CD4-positive, alpha-beta T cell treated with Interleukin-1 beta for 1 hour (primary cell): ENCODE measurements at regions not wholly inside any gene's neighbourhood (a gene's known extent, or its start where the extent isn't known, plus 50 kb on each side); places are given as distances from the start of the nearest gene placed in this dataset.
"Not testable (repeated sequence)": the region's sequence is repeated elsewhere in the genome, so short reads cannot be mapped to it uniquely, and the experiment has no call there.

Experiments
- DNase-seq, 2 donors: peaks; one replicate each; pipeline ENCODE4 v3.0.0-alpha.2; 2020 to 2022

DNA sequence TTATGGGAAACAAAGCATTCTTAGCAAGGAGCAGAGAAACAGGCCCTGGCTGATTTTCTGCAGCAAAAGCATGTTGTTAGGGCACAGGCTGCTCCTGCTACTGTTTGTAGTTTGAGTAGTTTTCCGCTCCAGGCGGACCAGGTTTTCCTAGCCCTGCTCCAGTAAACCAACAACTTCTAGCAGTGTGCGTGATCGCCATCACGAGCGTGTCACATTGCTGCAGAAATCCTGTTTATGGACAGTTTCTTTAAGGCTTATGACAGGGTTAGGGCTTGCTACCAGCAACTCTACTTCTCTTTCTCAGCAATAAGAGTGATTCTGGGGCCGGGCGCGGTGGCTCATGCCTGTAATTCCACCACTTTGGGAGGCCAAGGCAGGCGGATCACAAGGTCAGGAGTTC is 803.9 kb upstream of the CDH10 start:
- DNase-seq: no peak

DNA sequence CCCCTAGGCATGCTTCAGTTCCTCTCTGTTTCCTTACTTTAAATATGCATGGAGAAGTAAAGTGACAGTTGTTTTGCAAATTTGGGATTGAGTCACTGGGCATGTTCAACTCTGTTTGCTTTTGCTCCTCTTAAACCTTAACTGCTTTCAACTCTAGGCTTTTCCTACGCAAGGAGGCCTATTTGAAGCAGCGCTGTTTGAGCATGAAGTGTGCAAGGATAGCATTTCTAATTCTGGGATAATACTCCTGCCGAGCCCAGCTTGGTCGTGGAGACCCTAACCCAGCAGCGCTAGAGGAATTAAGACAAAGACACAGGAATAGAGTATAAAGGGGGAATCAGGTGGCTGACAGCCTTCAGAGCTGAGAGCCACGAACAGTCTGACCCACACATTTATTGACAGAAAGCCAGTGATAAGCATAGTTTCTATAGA is 803.4 kb upstream of the CDH10 start:
- DNase-seq: no peak

DNA sequence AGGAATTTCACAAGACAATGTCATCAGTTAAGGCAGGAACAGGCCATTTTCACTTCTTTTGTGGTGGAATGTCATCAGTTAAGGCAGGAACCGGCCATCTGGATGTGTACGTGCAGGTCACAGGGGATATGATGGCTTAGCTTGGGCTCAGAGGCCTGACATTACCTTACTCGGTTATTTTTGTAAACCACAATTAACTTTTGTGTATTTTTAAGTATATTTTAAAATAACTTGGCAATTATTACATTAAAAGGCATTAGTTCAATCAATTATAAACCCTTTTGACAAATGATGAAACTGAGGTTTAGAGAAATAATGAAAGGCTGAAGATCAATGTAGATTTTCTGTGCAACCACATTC is 801.3 kb upstream of the CDH10 start:
- not testable (repeated sequence) for DNase-seq

DNA sequence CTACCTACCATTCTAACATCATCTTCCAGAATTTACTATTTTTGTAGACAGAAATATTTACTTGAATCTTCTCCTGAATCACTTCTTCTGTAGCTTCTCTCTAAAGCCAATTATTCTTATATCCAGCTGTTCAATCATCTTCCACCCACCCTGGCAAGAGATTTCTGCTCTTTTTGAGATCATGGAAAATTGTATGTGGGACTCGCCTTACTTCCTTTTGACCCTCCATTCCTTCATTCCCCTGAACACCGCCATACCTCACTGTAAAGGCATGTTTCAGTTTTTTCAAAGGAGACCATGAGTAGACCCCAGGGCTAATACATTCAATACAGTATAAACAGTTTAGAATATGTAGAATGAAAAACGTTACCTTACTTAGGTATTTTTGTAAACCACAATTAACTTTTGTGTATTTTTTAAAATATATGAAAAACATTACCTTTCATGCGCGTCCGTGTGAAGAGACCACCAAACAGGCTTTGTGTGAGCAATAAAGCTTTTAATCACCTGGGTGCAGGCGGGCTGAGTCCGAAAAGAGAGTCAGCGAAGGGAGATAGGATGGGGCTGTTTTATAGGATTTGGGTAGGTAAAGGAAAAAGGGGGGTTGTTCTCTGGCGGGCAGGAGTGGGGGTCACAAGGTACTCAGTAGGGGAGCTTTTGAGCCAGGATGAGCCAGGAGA is 800.7 kb upstream of the CDH10 start:
- DNase-seq: not testable (repeated sequence)

DNA sequence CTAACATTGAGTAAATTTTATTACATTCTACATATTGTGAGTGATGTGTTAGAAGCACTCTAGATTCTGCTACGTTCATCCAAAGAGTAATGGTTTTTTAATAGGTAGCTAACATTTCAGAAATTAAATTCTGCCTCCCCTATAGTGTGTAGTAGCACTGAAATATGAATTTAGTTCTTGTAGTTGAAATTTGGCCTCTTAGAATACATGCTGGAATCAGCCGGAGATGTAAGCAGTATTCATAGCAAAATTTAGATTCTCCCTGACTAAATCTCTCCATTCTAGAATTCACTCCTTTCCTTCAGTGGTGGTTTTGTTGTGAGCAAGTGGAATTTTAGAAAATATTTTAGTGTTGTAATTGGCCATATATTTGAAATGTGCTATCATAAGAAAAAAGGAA is 799.9 kb upstream of the CDH10 start:
- DNase-seq: no peak

DNA sequence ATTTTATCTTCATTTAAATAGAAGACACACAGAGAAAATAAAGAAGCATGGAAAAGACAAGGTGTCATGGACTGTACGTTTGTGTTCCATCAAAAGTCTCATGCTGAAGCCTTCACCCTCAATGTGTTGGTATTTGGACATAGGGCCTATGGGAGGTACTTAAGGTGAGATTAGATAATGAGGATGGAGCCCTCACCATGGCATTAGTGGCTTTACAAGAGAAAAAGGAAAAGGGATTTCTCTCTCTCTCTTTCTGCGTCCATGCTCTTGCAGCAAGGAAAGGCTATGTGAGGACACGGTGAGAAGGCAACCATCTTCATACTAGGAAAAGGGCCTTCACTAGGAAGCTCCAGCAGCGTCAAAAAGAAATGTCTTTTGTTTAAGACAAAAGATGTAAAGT is 797.0 kb upstream of the CDH10 start:
- DNase-seq: no peak

DNA sequence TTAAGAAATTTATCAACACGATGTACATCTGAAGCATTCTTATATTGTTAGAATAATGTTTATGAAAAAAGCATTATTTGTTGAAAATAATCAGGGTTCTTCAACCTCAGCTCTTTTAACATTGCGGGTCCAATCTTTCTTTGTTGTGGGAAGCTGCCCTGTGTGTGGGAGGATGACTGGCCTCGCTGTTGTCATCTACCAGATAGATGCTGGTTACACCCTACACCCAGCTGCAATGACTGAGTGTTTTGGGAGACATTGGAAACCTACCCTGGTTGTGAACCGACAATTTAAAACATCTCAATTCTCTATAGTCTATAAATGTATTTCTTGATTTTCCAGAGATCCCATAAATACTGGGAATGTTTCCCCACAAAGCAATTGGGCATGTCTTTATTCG is 794.2 kb upstream of the CDH10 start:
- no peak for DNase-seq

DNA sequence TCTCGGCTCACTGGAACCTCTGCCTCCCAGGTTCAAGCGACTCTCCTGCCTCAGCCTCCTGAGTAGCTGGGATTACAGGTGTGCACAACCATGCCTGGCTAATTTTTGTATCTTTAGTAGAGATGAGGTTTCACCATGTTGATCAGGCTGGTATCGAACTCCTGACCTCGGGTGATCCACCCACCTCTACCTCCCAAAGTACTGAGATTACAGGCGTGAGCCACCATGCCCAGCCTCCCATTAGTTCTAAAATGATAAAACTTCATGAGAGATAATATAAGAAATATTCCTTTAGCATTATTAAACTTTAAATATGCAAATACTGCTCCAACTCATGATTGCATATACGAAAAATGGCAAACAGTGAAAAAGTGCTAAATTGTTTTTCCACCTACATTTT is 793.6 kb upstream of the CDH10 start:
- not testable (repeated sequence) for DNase-seq

DNA sequence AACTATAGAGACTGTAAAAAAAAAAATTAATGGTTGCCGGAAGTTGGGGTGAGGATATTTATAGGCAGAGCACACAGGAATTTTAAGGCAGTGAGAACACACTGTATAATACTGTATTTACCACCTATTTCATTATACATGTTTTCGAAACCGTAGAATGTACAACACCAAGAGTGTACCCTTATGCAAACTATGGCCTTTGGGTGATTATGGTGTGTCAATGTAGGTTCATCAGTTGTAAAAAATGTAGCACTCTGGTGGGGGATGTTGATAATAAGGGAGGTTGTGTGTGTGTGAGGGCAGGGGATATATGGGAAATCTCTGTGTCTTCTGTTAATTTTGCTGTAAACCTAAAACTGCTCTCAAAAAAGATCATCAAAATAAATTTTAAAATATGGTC is 791.7 kb upstream of the CDH10 start:
- DNase-seq: no peak

DNA sequence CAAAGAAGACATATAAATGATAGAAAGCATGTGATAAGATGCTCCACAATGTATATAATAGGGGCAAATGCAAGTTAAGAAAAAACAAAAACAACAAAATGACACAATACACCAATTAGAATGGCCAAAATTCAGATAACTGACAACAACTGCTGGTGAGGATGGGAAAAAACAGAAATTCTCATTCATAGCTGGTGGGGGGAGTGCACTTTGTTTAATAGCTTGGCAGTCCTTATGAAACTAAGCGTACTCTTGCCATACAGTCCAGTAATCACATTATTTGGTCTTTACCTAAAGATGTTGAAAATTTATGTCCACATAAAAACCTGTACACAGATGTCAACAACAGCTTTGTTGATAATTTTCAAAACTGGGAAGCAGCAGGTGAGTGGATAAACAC is 791.1 kb upstream of the CDH10 start:
- no peak for DNase-seq

DNA sequence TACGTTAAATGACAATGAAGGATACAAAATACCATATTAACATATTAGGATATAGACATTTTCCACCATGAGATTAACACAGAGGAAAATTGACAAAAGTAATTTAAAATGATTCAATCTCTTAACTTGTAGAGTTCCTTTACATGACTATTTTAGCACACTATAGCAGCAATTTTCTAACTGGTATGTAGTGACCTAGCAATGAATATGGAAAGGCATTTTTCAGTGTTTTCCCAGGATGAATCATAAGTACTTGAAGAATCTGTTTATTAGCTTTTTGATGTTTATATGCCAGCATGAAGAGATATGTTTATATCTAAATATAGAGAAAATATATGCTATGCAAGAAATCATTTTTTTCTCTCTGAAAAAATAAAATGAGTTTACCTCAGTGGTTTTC is 782.5 kb upstream of the CDH10 start:
- no peak for DNase-seq

DNA sequence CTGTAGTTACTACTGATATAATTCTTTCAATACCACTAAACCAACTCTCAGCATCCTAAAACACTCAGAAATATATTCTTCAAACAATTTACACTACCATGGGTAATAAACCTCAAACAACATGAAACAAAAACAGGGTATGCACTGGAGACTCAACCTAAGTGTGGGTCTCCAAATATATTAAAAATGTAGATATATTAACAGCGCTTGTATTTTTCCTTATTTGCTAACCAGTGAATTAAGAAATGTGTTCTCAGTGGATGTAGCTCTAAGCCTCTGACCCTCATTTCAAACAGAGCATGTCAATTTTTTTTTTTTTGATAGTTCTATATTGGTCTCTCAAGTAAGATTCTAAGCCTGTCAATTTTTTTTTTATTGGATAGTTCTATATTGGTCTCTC is 778.5 kb upstream of the CDH10 start:
- no peak for DNase-seq

DNA sequence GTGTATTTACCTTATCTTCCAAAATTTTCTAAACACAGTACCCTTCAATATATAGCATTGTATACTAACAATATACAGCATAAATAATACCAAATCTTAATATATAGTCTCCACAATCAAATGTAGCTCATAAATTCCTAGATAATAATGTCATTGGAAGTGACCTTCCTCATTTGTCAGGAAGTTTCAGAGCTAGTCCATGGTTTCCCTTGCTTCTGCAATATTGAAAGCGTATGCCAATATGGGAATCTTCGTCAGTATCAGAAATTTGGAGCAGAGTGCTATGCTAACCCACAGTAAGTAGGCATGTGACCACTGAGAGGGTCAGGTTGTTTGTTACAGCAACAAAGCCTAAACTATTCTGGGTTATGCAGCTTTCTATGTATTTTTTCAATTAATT is 774.9 kb upstream of the CDH10 start:
- no peak for DNase-seq

DNA sequence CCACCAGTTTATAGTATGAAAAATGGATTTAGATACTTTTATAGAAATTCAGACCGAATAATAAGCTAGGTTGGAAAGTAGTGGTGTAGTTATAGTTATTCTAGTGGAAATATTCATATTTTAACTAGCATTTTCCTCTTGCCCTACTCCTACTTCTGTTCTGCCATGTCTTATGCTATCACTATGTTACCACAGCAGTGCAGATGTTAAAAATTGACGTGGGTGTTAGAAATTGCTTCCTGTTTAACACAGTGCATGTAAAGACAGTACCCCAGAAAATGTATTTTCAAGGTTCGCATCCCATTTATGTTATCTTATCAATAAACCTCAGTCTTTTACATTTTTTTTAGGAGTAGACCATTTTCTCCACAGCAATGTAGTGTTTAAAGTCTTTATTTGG is 774.2 kb upstream of the CDH10 start:
- DNase-seq: no peak

DNA sequence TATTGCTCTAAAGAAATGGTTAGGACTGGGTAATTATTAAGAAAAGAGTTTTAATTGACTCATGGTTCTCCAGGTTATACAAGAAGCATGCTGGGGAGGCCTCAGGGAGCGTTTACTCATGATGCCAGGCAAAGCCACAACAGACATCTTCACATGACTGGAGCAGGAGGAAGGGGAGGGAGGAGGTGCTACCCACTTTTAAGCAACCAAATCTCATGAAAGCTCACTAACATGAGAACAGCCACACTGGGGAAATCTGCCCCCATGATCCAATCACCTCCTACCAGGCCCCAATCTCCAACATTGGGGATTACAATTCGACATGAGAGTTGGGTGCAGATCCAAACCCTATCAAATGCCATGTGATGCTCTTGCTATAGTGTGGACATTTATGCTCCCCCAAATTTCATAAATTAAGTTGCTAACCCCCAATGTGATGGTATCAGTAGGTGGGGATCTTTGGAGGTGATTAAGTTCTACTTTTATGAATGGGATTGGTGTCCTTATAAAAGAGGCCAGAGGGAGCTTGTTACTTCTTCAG is 773.6 kb upstream of the CDH10 start:
- DNase-seq: no peak

DNA sequence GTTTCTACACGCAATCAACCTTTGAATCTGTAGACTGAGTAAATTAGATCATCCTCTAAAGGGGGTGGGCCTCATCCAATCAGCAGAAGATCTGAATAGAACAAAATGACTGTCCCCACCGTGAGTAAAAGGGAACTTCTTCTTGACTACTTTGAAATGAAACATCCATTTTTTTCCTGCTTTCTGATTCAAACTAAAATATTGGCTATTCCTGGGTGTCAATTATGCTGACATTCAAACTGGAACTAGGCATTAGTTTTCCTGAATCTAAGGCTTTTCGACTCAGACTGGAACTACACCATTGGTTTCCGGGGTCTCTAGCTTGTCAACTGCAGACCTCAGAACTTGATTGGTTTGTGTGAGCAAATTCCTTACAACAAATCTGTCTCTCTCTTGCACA is 772.2 kb upstream of the CDH10 start:
- no peak for DNase-seq

DNA sequence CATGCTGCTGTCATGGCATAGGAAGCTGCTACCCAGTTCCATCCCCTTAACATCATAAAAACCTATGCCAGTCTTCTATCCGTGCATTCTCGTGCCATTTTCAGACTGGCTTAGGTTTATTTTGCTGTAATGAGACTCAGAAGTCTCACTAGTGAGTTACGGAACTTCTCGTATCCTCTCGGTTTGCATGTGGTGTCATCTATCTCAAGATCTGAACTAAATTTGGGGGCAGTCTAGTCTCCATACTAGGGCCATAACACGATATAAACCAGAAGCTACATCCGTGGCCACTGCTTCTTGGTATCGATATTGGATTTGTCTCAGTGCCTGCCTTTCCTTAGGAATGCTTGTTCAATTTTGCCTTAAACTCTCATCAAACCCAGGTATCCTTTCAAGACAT is 771.2 kb upstream of the CDH10 start:
- DNase-seq: no peak

DNA sequence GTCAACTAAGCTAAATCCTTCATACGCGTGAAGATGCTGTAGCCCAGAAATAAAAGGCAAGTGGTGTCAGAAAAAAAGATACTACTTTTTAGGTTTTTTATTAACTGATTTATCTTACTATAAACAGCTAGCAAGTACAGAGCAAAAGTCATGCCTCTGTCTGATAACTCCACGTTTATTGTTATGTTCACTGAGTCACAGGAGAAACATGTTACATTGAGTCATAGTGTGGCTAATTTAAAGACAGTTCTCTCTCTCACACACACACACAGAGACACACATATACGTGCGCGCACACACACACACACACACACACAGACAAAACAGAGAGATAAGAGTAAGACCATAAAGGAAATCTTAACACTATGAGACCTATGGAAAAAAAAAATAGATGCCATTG is 770.0 kb upstream of the CDH10 start:
- no peak for DNase-seq

DNA sequence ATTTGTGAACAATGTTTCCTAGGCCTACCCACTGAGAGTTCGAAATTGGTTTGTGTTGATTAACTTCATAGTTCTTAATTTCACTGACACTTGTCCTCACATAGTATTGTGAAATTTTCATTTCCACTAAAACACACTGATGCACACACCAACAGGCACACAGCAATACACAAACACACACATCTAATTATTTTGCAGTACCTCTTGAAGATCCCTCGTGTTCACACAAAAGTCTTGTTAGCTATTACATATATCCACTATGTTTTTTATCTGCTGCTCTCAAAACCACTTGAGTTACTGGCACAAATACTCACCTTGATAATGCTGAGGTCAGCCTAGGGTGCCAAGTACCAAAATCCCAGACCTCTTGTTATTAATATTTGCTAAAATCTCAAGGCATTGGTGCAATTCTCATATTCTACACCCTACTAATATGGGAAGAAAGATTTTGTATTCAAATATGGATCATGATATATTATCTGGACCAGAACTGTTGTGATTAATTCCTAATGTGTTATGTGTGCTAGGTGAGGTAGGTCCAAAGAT is 767.4 kb upstream of the CDH10 start:
- DNase-seq: no peak

DNA sequence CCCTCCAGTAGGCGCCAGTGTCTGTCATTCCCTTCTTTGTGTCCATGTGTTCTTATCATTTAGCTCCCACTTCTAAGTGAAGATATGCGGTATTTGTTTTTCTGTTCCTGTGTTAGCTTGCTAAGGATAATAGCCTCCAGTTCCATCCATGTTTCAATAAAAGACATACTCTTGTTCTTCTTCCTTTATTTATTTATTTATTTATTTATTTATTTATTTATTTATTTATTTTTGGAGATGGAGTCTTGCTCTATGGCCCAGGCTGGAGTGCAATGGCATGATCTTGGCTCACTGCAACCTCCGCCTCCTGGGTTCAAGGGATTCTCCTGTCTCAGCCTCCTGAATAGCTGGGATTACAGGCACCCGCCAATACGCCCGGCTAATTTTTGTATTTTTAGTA is 762.6 kb upstream of the CDH10 start:
- not testable (repeated sequence) for DNase-seq

DNA sequence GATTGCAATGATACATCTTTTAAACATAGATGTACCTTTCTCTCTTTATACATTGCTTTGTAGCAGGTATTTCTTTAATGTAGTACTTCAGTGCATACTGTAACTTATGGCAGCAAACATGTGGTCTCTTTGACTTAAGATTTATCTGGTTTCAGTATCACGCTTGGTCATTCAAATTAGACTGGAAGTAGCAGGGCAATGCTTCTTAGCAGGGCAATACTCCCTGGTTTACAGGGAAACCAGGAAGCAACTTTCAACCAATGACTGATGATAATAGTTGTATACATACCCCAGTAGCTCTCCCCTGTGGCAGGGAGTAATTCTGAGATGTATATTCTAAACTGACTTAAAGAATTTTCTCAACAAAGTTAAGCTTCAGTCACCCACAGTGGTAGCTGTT is 761.1 kb upstream of the CDH10 start:
- DNase-seq: no peak

DNA sequence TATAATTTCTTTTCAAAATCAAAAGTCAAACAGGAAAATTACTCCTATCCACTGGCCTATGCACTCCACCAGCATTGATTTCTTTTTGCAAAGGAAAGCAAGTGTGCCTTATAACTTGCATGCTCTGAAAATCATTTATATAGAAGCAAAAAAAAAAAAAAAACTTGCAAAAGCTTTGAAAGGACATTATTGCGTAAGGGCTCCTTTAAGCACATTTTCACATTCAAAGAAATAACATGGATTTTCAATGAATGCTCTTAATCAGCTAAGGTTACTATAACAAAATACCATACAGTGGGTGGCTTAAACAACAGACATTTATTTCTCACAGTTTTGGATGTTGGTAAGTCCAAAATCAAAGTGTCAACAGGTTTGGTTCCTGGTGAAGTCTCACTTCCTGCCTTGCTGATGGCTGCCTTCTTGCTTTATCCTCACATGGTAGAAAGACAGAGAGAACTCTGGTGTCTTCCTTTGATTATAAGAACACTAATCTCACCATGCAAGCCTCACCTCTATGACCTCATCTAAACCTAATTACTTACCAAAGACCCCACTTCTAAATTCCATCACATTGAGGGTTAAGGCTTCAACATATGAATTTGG is 755.2 kb upstream of the CDH10 start:
- no peak for DNase-seq

DNA sequence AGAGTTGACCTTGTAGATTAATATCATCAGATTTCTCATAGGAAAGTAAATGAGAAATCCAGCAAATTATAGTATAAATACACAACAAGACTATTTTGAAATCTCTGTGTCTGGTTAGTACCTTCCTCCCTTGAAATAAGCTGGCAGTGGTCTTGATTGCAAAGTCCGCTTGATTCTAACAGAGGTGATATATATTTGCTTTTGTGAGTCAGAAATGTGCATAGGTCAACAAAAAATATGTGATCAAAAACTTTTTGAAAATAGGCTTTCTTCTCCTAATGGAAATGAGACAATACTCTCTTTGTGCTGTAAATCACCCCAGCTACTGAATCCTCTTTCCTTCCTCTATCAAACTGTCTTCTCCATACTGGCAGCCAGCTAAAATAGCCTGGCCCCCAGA is 749.2 kb upstream of the CDH10 start:
- DNase-seq: no peak

DNA sequence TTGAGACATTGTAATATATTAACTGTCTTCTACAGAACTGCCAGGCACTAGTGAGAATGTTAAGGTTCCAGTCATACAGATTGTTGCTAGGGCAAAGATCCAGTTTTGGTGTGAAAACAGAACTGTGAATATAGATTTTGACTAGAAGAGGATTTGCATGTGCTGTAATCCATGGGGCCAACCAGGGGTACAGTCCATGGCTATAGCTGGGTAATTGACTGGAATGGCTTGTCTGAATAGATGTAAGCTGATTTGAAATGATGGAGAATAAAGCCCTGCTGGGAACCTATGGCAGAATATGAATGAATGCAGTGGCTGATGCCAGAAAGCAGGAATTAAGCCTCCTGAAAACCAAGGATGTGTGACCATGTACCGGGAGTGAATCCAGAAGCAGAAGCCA is 748.5 kb upstream of the CDH10 start:
- no peak for DNase-seq

DNA sequence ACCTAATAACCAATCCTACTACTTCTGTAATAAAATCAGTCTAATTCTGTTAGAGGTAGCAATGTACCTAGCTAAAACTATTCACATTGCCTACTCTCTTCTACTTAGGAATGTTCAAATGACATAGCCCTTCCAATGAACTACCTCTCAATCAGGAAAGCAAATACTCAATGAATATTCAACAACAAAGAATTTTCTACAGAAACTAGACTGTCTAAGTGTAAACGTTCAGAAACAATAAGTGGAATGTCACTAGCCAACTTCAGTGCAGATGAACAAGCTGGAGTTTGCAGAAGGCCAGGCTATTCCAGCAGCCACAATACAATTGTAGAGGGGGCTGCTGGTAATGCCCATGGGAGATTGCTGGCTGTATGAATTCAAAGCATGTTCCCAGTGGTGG is 743.2 kb upstream of the CDH10 start:
- DNase-seq: no peak
